Sciatic nerve (tissue), 2 donors: ENCODE measurements at regions not wholly inside any gene's neighbourhood (a gene's known extent, or its start where the extent isn't known, plus 50 kb on each side); places are given as distances from the start of the nearest gene placed in this dataset.
"Not testable (repeated sequence)": the region's sequence is repeated elsewhere in the genome, so short reads cannot be mapped to it uniquely, and the experiment has no call there.

Experiments used
- ATAC-seq: fragments of 200-7000 bp; cut with Tn5 transposase; one replicate; pipeline ENCODE4 v1.9.1; 2020; ENCODE audit warnings: mild to moderate bottlenecking, moderate library complexity
- DNase-seq: peaks from one replicate; pipeline ENCODE4 v3.0.0-alpha.2; 2020; ENCODE audit warnings: low spot score
- intact Hi-C: fragments of 100-400 bp; cut with DNase I; formaldehyde crosslinking; loops from one replicate; pipeline ENCODE4 v1.14.2; 2022
- donor health status: DM: no; HTN: no; CAD: no.
- donor health status: DM: no; HTN: no; CAD: no.

- no peak for ATAC-seq
- intact Hi-C loops, result no loop called here
Observed at GRCh38 chr3:158026236-158026635, 80.0 kb downstream of the SHOX2 start.

GRCh38 chr3:158019897-158020296, 86.3 kb downstream of the SHOX2 start:
- intact Hi-C loops, ATAC-seq: not testable (repeated sequence)

More at GRCh38 chr3:158026236-158026635, 80.0 kb downstream of the SHOX2 start:
- no peak for DNase-seq

GRCh38 chr3:158018462-158018861, 87.8 kb downstream of the SHOX2 start:
- DNase-seq (no peak), ATAC-seq (no peak)
- intact Hi-C loops, result no loop called here

More at GRCh38 chr3:158019897-158020296, 86.3 kb downstream of the SHOX2 start:
- DNase-seq, result not testable (repeated sequence)

DNA sequence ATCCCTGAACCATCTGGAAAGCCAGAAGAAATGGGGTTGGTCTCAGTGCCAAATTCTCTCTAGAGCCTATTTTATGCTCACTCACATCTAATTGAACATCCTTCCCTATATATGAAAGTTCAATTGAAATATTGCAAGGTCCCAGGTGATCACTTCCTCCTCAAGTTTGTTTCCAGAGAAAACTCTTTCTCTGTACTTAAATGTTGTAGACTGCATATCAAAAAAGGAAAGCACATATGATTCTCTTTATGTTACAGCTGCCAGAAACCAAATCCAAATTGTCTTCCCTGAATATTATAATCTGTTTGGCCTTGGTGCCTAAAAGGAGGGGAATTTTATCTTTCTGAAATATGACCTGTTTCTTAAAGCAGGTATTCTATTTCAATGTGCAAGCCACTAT, 93.3 kb downstream of the SHOX2 start:
- no peak for ATAC-seq
- no peak for DNase-seq
- intact Hi-C loops, result no loop called here

DNA sequence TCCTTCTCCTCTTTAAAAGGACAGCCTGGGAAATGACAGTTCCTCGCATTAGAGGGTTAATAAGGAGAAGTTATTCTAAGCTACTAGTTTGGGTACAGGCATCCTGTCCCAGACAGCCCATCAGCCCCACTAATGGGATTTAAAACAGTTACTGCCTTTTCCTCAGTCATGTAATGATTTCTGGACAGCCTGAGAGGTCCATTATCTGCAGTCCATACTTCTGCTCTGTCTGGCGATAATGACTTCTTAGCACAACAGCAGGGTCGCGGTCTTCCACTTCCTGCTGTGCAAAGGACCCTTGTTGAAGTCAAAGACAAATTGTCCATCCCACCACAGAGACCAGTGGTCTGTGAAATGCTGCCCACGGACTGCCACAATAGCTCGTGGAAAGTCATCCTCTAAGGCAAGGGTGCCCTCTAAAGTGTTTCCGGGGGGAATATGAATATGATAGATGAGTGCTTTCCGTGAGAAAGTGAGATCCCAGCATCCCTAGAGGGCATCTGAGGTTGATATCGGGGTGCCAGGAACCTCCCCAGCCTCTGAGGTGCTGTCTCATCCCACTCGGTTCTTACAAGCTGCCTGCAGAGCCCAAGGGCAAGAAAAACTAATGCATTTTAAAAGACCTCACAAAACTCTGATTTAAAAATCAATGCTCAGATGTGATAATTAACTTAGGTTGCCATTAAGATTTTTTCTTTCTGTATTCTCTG, 100.7 kb downstream of the SHOX2 start:
- intact Hi-C loops, result no loop called here
- ATAC-seq, result no peak
- no peak for DNase-seq

GRCh38 chr3:157999246-157999645, 107.0 kb downstream of the SHOX2 start:
- DNase-seq (no peak), ATAC-seq (no peak)
- intact Hi-C loops, result no loop called here

DNA sequence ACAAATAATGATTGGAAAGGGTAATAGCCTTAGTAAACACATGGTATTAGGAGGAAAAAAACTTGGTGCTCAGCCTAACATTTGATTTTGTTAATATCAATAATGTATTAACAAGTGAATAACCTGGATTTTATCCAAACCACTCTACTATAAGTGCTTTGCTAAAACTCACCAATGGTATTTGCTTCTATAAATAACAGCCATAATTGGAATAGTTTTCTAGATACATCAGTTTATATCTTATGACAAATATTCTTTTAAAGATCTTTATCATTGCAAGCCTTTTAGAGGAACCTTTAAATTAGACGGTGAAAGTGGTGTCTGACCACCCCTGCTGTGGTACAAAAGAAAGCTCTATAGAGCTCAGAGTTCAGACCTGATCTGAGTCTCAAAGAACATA, 123.9 kb downstream of the SHOX2 start:
- intact Hi-C loops, result no loop called here
- DNase-seq (no peak), ATAC-seq (no peak)

GRCh38 chr3:157981819-157982218, 124.4 kb downstream of the SHOX2 start:
- intact Hi-C loops, result no loop called here
- ATAC-seq (no peak), DNase-seq (no peak)

DNA sequence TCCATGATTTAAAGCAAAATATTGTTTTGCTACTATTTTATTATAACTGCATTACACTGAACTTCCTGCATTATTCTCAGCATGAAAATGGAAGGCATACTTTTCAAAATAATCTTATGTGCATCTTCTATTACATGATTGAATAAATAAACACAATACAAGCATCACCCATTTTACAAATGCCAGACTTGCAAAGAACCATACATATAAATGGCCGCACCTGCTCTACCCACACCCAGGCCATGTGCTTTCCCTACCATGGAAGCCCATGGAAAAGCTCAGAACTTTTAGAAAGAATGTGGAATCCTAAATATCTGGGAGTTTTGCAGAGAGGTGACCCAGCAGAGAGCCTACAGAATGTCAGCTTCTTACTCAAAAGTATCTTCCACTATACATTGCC, 127.2 kb downstream of the SHOX2 start:
- DNase-seq (no peak), ATAC-seq (no peak)
- intact Hi-C loops, result no loop called here

GRCh38 chr3:157961665-157962064, 144.6 kb downstream of the SHOX2 start:
- DNase-seq (no peak), ATAC-seq (no peak)
- intact Hi-C loops, result no loop called here

DNA sequence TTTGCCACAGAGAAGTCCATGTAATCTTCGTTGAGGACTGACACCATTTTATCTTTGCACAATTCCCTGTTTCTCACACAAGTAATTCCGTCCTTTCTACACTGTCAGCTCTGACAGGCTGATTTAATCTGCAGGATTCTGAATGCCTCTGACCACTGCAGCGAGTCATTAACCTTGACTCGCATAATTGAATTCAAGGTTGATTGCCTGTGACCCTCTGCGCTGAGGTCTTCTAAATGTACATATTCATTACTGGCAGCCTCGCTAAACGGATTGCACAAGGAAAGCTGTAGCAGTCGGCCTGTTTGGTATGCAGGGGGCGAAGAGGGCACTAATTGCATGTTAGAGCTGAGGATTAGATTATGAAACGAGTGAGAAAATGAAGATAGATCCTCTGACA, 147.8 kb downstream of the SHOX2 start:
- DNase-seq (no peak), ATAC-seq (no peak)
- intact Hi-C loops, result no loop called here

DNA sequence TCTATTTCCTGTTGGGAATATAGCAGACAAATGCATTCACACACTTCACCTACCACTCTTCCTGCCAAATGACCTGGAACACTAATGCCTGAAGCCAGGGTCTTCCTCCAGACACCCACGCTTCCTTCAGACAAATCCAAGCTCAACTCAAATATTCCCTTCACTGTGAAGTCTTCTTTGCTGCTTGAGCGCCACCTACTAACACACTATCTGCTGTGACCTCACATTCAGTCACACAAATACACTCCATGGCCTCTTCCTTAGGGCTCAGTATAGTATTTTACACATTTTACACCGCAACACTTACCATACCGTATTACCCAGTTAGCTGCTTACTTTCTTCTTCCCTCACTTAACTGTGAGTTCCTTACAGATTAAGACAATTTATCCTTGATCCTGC, 149.4 kb downstream of the SHOX2 start:
- ATAC-seq (no peak), DNase-seq (no peak)
- intact Hi-C loops, result no loop called here

- DNase-seq (no peak), ATAC-seq (no peak)
- intact Hi-C loops, result no loop called here
Observed at GRCh38 chr3:157956176-157956575, 150.0 kb downstream of the SHOX2 start.

- DNase-seq (no peak), ATAC-seq (no peak)
- intact Hi-C loops, result no loop called here
Observed at GRCh38 chr3:157953565-157953964, 152.7 kb downstream of the SHOX2 start.

- DNase-seq, result no peak
- peak; percentile 52 for ATAC-seq
Observed at GRCh38 chr3:157948605-157949383, 157.4 kb downstream of the SHOX2 start.

DNA sequence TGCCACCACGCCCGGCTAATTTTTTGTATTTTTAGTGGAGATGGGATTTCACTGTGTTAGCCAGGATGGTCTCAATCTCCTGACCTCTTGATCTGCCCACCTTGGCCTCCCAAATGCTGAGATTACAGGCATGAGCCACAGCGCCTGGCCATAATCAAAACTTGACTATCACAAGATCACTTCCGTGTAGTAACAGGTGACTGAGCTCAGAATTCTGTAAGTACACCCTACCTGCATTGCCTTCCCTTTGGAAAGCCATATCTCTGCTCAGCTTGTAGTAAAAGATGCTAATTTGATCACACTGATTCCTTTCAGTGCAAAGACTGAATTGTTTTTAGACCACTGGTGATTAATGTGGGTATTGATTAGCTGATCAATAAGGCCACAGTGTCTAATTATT, 167.1 kb downstream of the SHOX2 start:
- DNase-seq (no peak), ATAC-seq (no peak)
- intact Hi-C loops, result no loop called here

More at GRCh38 chr3:157948605-157949383, 157.4 kb downstream of the SHOX2 start:
- intact Hi-C loops, result no loop called here

- no peak for DNase-seq
- intact Hi-C loops, result no loop called here
- peak; percentile 92 for ATAC-seq
Observed at GRCh38 chr3:157938154-157938779, 168.0 kb downstream of the SHOX2 start.

- ATAC-seq, result no peak
- DNase-seq, result no peak
- intact Hi-C loops, result no loop called here
Observed at GRCh38 chr3:157931517-157931916, 174.7 kb downstream of the SHOX2 start.

- intact Hi-C loops, result no loop called here
- DNase-seq (no peak), ATAC-seq (no peak)
Observed at GRCh38 chr3:157930000-157930780, 176.0 kb downstream of the SHOX2 start.
